H9 (cell line): ENCODE measurements at regions not wholly inside any gene's neighbourhood (a gene's known extent, or its start where the extent isn't known, plus 50 kb on each side); places are given as distances from the start of the nearest gene placed in this dataset.

ENCODE experiments used
- DNase-seq: peaks from one replicate; pipeline ENCODE4 v3.0.0-alpha.2; 2017
- H2AFZ ChIP-seq: one replicate; pipeline ENCODE4 v1.6.1; 2013; ENCODE audit warnings: mild to moderate bottlenecking, low read length, control low read depth, moderate library complexity
- H2AK5ac ChIP-seq: 2 replicates; pipeline ENCODE4 v1.6.1; 2013; ENCODE audit warnings: low read length, control low read depth, mixed read lengths; ENCODE audit not compliant: insufficient read length
- H2BK120ac ChIP-seq: one replicate; pipeline ENCODE4 v1.6.1; 2013; ENCODE audit warnings: low read depth, mild to moderate bottlenecking, low read length, control low read depth, inconsistent platforms; ENCODE audit not compliant: poor library complexity, severe bottlenecking
- H2BK12ac ChIP-seq: 2 replicates; pipeline ENCODE4 v1.6.1; 2013; ENCODE audit warnings: low read length, control low read depth, mixed read lengths, low read depth; ENCODE audit not compliant: insufficient read length
- H2BK15ac ChIP-seq: 2 replicates; pipeline ENCODE4 v1.6.1; 2013; ENCODE audit warnings: low read depth, low read length, control low read depth
- H2BK20ac ChIP-seq: one replicate; pipeline ENCODE4 v1.6.1; 2013; ENCODE audit warnings: low read depth, mild to moderate bottlenecking, low read length, control low read depth, inconsistent platforms; ENCODE audit not compliant: poor library complexity, severe bottlenecking
- H2BK5ac ChIP-seq: 2 replicates; pipeline ENCODE4 v1.6.1; 2013; ENCODE audit warnings: low read length, control low read depth, mixed read lengths; ENCODE audit not compliant: insufficient read length
- H3K14ac ChIP-seq: 2 replicates; pipeline ENCODE4 v1.6.1; 2013; ENCODE audit warnings: low read length, control low read depth; ENCODE audit not compliant: insufficient read depth
- H3K18ac ChIP-seq: 2 replicates; pipeline ENCODE4 v1.6.1; 2013; ENCODE audit warnings: low read depth, mild to moderate bottlenecking, mixed read lengths, low read length, control low read depth; ENCODE audit not compliant: insufficient read length
- H3K23ac ChIP-seq: 2 replicates; pipeline ENCODE4 v1.6.1; 2013; ENCODE audit warnings: low read length, control low read depth, mixed read lengths, low read depth; ENCODE audit not compliant: insufficient read length
- H3K23me2 ChIP-seq: 2 replicates; pipeline ENCODE4 v1.6.1; 2013; ENCODE audit warnings: low read depth, mild to moderate bottlenecking, mixed read lengths, low read length, control low read depth; ENCODE audit not compliant: insufficient read length, poor library complexity, severe bottlenecking
- H3K27ac ChIP-seq: 2 replicates; pipeline ENCODE4 v1.5.1; 2013; ENCODE audit warnings: low read length, control low read depth, mixed read lengths, low read depth; ENCODE audit not compliant: insufficient read length
- H3K27me3 ChIP-seq: 2 replicates; pipeline ENCODE4 v1.6.1; 2013; ENCODE audit warnings: low read length, control low read depth, inconsistent platforms; ENCODE audit not compliant: insufficient read depth
- H3K4ac ChIP-seq: 2 replicates; pipeline ENCODE4 v1.6.1; 2013; ENCODE audit warnings: low read depth, mild to moderate bottlenecking, control low read depth, inconsistent platforms, low read length, moderate library complexity
- H3K4me1 ChIP-seq: 2 replicates; pipeline ENCODE4 v1.6.1; 2013; ENCODE audit warnings: low read length, control low read depth, inconsistent platforms; ENCODE audit not compliant: insufficient read depth
- H3K4me2 ChIP-seq: 2 replicates; pipeline ENCODE4 v1.6.1; 2013; ENCODE audit warnings: low read length, control low read depth, mixed read lengths; ENCODE audit not compliant: insufficient read length, insufficient read depth
- H3K56ac ChIP-seq: 2 replicates; pipeline ENCODE4 v1.6.1; 2013; ENCODE audit warnings: low read depth, mild to moderate bottlenecking, mixed read lengths, low read length, control low read depth; ENCODE audit not compliant: insufficient read length
- H3K79me1 ChIP-seq: 2 replicates; pipeline ENCODE4 v1.6.1; 2013; ENCODE audit warnings: low read depth, mild to moderate bottlenecking, moderate library complexity, low read length, control low read depth, inconsistent platforms; ENCODE audit not compliant: insufficient read depth, poor library complexity, severe bottlenecking
- H3K79me2 ChIP-seq: 2 replicates; pipeline ENCODE4 v1.6.1; 2013; ENCODE audit warnings: low read length, control low read depth, inconsistent platforms; ENCODE audit not compliant: insufficient read depth
- H3K9ac ChIP-seq: 2 replicates; pipeline ENCODE4 v1.6.1; 2013; ENCODE audit warnings: low read length, control low read depth, mixed read lengths; ENCODE audit not compliant: insufficient read length; ENCODE audit errors: extremely low read depth
- H3K9me3 ChIP-seq: one replicate; pipeline ENCODE4 v1.6.1; 2013; ENCODE audit warnings: low read depth, low read length, inconsistent platforms; ENCODE audit not compliant: control insufficient read depth
- H3T11ph ChIP-seq: one replicate; pipeline ENCODE4 v1.6.1; 2013; ENCODE audit warnings: mild to moderate bottlenecking, low read length, control low read depth, inconsistent platforms
- H4K20me1 ChIP-seq: one replicate; pipeline ENCODE4 v1.6.1; 2013; ENCODE audit not compliant: control insufficient read depth, insufficient read length, insufficient read depth
- H4K5ac ChIP-seq: 2 replicates; pipeline ENCODE4 v1.6.1; 2013; ENCODE audit warnings: low read depth, mild to moderate bottlenecking, mixed read lengths, low read length, control low read depth; ENCODE audit not compliant: insufficient read length
- H4K8ac ChIP-seq: replicated peaks from 2 replicates; pipeline ENCODE4 v1.6.1; 2013; ENCODE audit warnings: low read length, control low read depth, mixed read lengths, low read depth; ENCODE audit not compliant: insufficient read length
- H4K91ac ChIP-seq: 2 replicates; pipeline ENCODE4 v1.6.1; 2013; ENCODE audit warnings: low read depth, mild to moderate bottlenecking, moderate library complexity, mixed read lengths, low read length, control low read depth; ENCODE audit not compliant: insufficient read length
- H3K27ac Mint-ChIP-seq, 3 experiments: 2 replicates in 2 of 3; 3 replicates in 1 of 3; pipeline ENCODE4 v1.8.0; 2020 to 2021; ENCODE audit warnings: mixed read lengths in 3 of 3, mild to moderate bottlenecking in 1 of 3, moderate library complexity in 1 of 3
- H3K27me3 Mint-ChIP-seq: 2 replicates; pipeline ENCODE4 v1.8.0; 2021; ENCODE audit warnings: low read depth, mild to moderate bottlenecking, moderate library complexity, mixed read lengths
- H3K36me3 Mint-ChIP-seq, 3 experiments: 2 replicates in 2 of 3; 3 replicates in 1 of 3; pipeline ENCODE4 v1.8.0; 2020 to 2021; ENCODE audit warnings: low read depth in 3 of 3, mixed read lengths in 3 of 3; ENCODE audit not compliant: insufficient read depth in 1 of 3
- H3K4me1 Mint-ChIP-seq, 2 experiments: 2 replicates each; pipeline ENCODE4 v1.8.0; 2020; ENCODE audit warnings: mixed read lengths in 2 of 2
- H3K4me3 Mint-ChIP-seq, 2 experiments: 2 replicates in 1 of 2; 3 replicates in 1 of 2; pipeline ENCODE4 v1.8.0; 2020 to 2021; ENCODE audit warnings: mild to moderate bottlenecking in 2 of 2, mixed read lengths in 2 of 2, moderate library complexity in 1 of 2
- H3K9me3 Mint-ChIP-seq, 2 experiments: 2 replicates in 1 of 2; 3 replicates in 1 of 2; pipeline ENCODE4 v1.8.0; 2020; ENCODE audit warnings: mild to moderate bottlenecking in 2 of 2, mixed read lengths in 2 of 2, moderate library complexity in 1 of 2
- CTCF ChIP-seq: fragments of 200-600 bp; sonication (generic); conservative IDR thresholded peaks from 3 replicates; pipeline ENCODE4 v1.8.0; 2021; ENCODE audit warnings: antibody characterized with exemption, mild to moderate bottlenecking
- WGBS: extraction: QIAGEN DNeasy Blood & Tissue Kit; methylation state at CpG from one replicate; pipeline ENCODE4 v1.1.7; 2013; ENCODE audit warnings: missing lambda C conversion rate, low lambda C conversion rate, mixed read lengths; ENCODE audit not compliant: insufficient read length; ENCODE audit errors: extremely low coverage; 5-methylcytosine and 5-hydroxymethylcytosine counted together

GRCh38 chr2:163205589-163206254 lies 367.2 kb upstream of the KCNH7 start:
- no CpG with 5 or more reads among the region's 7 CpGs for WGBS
- no peaks in the 10 kb centered on the region for H4K20me1 ChIP-seq

More at GRCh38 chr2:163205589-163206254, 367.2 kb upstream of the KCNH7 start:
- Histone ChIP-seq H3K23me2 (no peaks in the 10 kb centered on the region), H3K4ac (no peak overlapping the region), H2BK120ac (no peak overlapping the region), H3K9me3 (no peaks in the 10 kb centered on the region), H2BK15ac (no peak overlapping the region), H2BK12ac (no peak overlapping the region), H3K79me2 (no peaks in the 10 kb centered on the region), H3K56ac (no peak overlapping the region), H3T11ph (no peak overlapping the region), H3K9ac (no peak overlapping the region), H3K4me1 (no peaks in the 10 kb centered on the region), H4K5ac (no peak overlapping the region), H2BK20ac (no peak overlapping the region), H2AFZ (no peak overlapping the region), H3K79me1 (no peaks in the 10 kb centered on the region), H3K4me2 (no peak overlapping the region), H3K27me3 (no peaks in the 10 kb centered on the region), H2BK5ac (no peak overlapping the region), H3K23ac (no peak overlapping the region), H3K14ac (no peak overlapping the region), H3K18ac (no peak overlapping the region), H4K8ac (no peak overlapping the region), H3K27ac (no peak overlapping the region), H2AK5ac (no peak overlapping the region), H4K91ac (no peak overlapping the region)
- H3K27ac Mint-ChIP-seq: peak overlapping the region in 1 of 3 experiments; percentile 13; a peak in 2 of 7 replicates
- H3K36me3 Mint-ChIP-seq: no peaks in the 10 kb centered on the region
- H3K9me3 Mint-ChIP-seq: no peaks in the 10 kb centered on the region
- peaks cover 8 to 9% of the 10 kb centered on the region in 2 experiments for H3K4me1 Mint-ChIP-seq
- H3K27me3 Mint-ChIP-seq: no peaks in the 10 kb centered on the region
- no peak overlapping the region for H3K4me3 Mint-ChIP-seq
- no peak for TF ChIP-seq CTCF
- DNase-seq: no peak
